Activated CD8-positive, alpha-beta T cell treated with anti-CD3 and anti-CD28 coated beads for 36 hours (primary cell): ENCODE measurements at regions not wholly inside any gene's neighbourhood (a gene's known extent, or its start where the extent isn't known, plus 50 kb on each side); places are given as distances from the start of the nearest gene placed in this dataset.

Experiments used
- ATAC-seq: fragments of 200-7000 bp; cut with Tn5 transposase; one replicate; pipeline ENCODE4 v1.10.0; 2021; ENCODE audit warnings: mild to moderate bottlenecking, moderate library complexity
- CTCF ChIA-PET: fragments of 350-600 bp; sonication (Branson Sonifier 250); formaldehyde crosslinking; loops from one replicate; lab custom pipeline; 2021; ENCODE audit warnings: antibody characterized with exemption; lab: Charles Lee
- POLR2A ChIA-PET: fragments of 350-600 bp; sonication (Branson Sonifier 250); formaldehyde crosslinking; loops from one replicate; lab custom pipeline; 2021; ENCODE audit warnings: antibody characterized with exemption; lab: Charles Lee
- DNase-seq: peaks from one replicate; pipeline ENCODE4 v3.0.0-alpha.2; 2020
- H3K27ac Mint-ChIP-seq: one replicate; pipeline ENCODE4 v1.8.0; 2021; ENCODE audit warnings: mild to moderate bottlenecking, mixed read lengths
- H3K27me3 Mint-ChIP-seq: one replicate; pipeline ENCODE4 v1.8.0; 2021; ENCODE audit warnings: mixed read lengths
- H3K36me3 Mint-ChIP-seq: one replicate; pipeline ENCODE4 v1.8.0; 2021; ENCODE audit warnings: low read depth, mixed read lengths
- H3K4me1 Mint-ChIP-seq: one replicate; pipeline ENCODE4 v1.8.0; 2021; ENCODE audit warnings: low read depth, mixed read lengths
- H3K4me3 Mint-ChIP-seq: one replicate; pipeline ENCODE4 v1.8.0; 2021; ENCODE audit warnings: mild to moderate bottlenecking, moderate library complexity, mixed read lengths
- H3K9me3 Mint-ChIP-seq: one replicate; pipeline ENCODE4 v1.8.0; 2021; ENCODE audit warnings: mixed read lengths
- CTCF ChIP-seq: fragments of 200-600 bp; IDR thresholded peaks from one replicate; pipeline ENCODE4 v1.8.0; 2022; ENCODE audit warnings: antibody characterized with exemption, mild to moderate bottlenecking
- intact Hi-C: fragments of 100-400 bp; cut with micrococcal nuclease; formaldehyde crosslinking; loops from one replicate; pipeline ENCODE4 v1.10.0; 2022

- intact Hi-C loops, result no loop called here
- ATAC-seq (no peak), DNase-seq (no peak)
- TF ChIP-seq CTCF, result no peak
- no peaks in the 10 kb centered on the region for H3K4me1 Mint-ChIP-seq
- ChIA-PET POLR2A (no interaction called here), CTCF (no interaction called here)
- no peaks in the 10 kb centered on the region for H3K9me3 Mint-ChIP-seq
- no peak overlapping the region for H3K4me3 Mint-ChIP-seq
- H3K27ac Mint-ChIP-seq, result no peak overlapping the region
- H3K36me3 Mint-ChIP-seq, result no peaks in the 10 kb centered on the region
- H3K27me3 Mint-ChIP-seq, result peaks cover 10% of the 10 kb centered on the region
These were observed 181.5 kb downstream of the EN1 start for GRCh38 chr2:118665784-118666529.

GRCh38 chr2:118661179-118661578 is 186.3 kb downstream of the EN1 start:
- no peaks in the 10 kb centered on the region for H3K4me1 Mint-ChIP-seq
- no peak overlapping the region for H3K4me3 Mint-ChIP-seq
- intact Hi-C loops, result no loop called here
- no peak for TF ChIP-seq CTCF
- ATAC-seq, result no peak
- POLR2A ChIA-PET, result no interaction called here
- H3K36me3 Mint-ChIP-seq, result no peaks in the 10 kb centered on the region
- CTCF ChIA-PET, result no interaction called here
- no peak overlapping the region for H3K27ac Mint-ChIP-seq
- H3K27me3 Mint-ChIP-seq, result peaks cover 7% of the 10 kb centered on the region
- DNase-seq, result no peak
- no peaks in the 10 kb centered on the region for H3K9me3 Mint-ChIP-seq

- Mint-ChIP-seq H3K9me3 (no peaks in the 10 kb centered on the region), H3K36me3 (no peaks in the 10 kb centered on the region), H3K4me1 (no peaks in the 10 kb centered on the region), H3K4me3 (no peak overlapping the region), H3K27me3 (peaks cover 3% of the 10 kb centered on the region), H3K27ac (no peak overlapping the region)
- DNase-seq (no peak), ATAC-seq (no peak)
- no peak for TF ChIP-seq CTCF
- intact Hi-C loops, result no loop called here
- CTCF ChIA-PET, result no interaction called here
- POLR2A ChIA-PET, result no interaction called here
These were observed 188.8 kb downstream of the EN1 start for GRCh38 chr2:118658596-118659198.

- H3K36me3 Mint-ChIP-seq, result no peaks in the 10 kb centered on the region
- ChIA-PET POLR2A (no interaction called here), CTCF (no interaction called here)
- intact Hi-C loops, result no loop called here
- DNase-seq (no peak), ATAC-seq (no peak)
- no peak for TF ChIP-seq CTCF
- no peak overlapping the region for H3K4me3 Mint-ChIP-seq
- peaks cover 3% of the 10 kb centered on the region for H3K27me3 Mint-ChIP-seq
- H3K4me1 Mint-ChIP-seq, result no peaks in the 10 kb centered on the region
- H3K27ac Mint-ChIP-seq, result no peak overlapping the region
- H3K9me3 Mint-ChIP-seq, result no peaks in the 10 kb centered on the region
These were observed 190.0 kb downstream of the EN1 start for GRCh38 chr2:118657466-118657865.

- no peaks in the 10 kb centered on the region for H3K4me1 Mint-ChIP-seq
- H3K27me3 Mint-ChIP-seq, result peaks cover 4% of the 10 kb centered on the region
- H3K27ac Mint-ChIP-seq, result no peak overlapping the region
- ChIA-PET POLR2A (no interaction called here), CTCF (no interaction called here)
- H3K4me3 Mint-ChIP-seq, result no peak overlapping the region
- H3K36me3 Mint-ChIP-seq, result no peaks in the 10 kb centered on the region
- ATAC-seq, result no peak
- TF ChIP-seq CTCF, result no peak
- H3K9me3 Mint-ChIP-seq, result peaks cover 8% of the 10 kb centered on the region
- DNase-seq, result no peak
- intact Hi-C loops, result no loop called here
These were observed 192.5 kb downstream of the EN1 start for GRCh38 chr2:118654945-118655344.
